GM18868 (cell line): ENCODE measurements at regions not wholly inside any gene's neighbourhood (a gene's known extent, or its start where the extent isn't known, plus 50 kb on each side); places are given as distances from the start of the nearest gene placed in this dataset.
"Not testable (repeated sequence)": the region's sequence is repeated elsewhere in the genome, so short reads cannot be mapped to it uniquely, and the experiment has no call there.

ENCODE experiments used
- ATAC-seq: cut with Tn5 transposase; IDR thresholded peaks from one replicate; pipeline ENCODE4 v1.9.1; 2021; ENCODE audit warnings: mild to moderate bottlenecking, moderate library complexity; ENCODE audit not compliant: unreplicated experiment

DNA sequence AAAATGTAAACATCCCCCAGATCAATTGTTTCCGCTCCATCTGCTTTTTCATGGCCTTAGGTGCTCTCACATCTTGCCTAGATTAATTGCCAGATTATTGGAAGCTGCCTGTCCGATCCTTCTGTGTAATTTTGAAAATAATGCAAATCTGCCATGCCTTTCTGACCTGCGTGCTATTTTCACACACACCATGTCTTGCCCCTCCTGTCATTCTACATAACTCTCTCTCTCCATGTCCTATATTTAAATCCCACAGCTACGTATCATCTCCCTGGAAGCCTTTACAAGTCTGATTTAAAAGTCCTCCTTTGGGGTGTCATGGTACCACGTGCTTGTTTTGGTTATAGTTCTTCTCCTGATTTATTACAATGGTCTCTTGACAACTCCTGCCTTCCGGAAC lies 247.6 kb upstream of the ELAVL2 start:
- no peak for ATAC-seq

DNA sequence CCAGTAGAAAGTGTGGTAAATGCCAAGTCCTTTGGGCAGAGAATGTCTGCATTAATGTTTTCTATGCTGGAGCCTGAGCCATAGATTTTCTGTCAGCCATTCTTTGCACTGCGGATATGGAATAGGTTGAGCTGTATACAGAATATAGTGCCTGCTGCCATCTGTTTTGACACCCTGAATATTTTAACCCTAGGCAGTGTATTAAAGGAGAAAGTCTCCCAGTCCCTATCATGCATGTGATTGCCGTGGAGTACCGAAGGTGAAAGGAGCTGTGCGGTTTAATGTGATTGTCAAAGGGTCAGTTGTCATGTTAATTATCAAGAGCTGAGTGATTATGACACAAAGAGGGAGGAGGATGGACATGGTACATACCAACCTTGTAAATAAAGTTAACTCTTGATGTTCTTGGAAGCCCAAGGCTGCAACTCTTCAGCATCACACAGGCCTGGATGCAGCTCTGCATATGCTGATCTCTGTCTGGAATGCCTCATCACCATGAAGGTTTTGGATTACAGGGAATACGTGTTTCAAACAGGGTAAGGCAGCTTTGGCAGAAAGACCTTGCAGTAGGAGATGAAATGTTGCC lies 247.1 kb upstream of the ELAVL2 start:
- no peak for ATAC-seq

DNA sequence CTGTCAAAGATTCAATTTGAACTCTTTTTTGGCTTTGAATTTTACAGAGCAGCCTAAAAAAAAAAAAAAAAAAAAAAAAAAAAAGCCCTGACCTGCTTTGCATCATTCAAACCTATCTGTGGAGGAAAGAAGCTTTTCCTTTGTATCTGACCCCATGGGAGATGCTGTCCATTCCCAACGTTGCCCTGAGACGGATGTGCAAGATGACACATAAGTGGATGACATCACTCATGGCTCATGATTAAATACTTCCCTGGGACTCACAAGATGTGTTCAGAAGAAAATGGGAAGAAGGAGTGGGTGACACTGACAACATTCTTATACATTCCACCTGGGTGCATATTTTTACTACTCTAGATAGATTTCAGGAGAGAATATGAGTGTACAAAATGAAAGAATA lies 245.7 kb upstream of the ELAVL2 start:
- no peak for ATAC-seq

DNA sequence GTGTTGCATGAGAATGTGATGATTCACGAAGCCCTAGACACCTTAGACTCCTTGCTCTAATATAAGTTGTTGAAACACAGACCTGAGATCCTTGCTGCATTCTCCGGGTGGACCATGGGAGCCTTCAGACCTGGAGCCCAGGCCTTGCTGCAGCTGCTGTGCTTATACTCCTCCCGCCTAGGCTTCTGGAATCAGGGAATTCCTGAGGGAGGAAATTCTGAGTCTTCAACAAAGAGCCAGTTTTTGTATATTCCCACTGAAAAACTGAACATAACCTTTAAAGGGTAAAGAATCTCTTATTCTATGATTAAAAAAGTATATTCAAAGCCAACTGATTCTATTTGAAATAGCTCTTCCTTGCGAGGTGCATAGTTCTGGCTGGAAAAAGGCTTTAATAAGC lies 245.1 kb upstream of the ELAVL2 start:
- no peak for ATAC-seq

DNA sequence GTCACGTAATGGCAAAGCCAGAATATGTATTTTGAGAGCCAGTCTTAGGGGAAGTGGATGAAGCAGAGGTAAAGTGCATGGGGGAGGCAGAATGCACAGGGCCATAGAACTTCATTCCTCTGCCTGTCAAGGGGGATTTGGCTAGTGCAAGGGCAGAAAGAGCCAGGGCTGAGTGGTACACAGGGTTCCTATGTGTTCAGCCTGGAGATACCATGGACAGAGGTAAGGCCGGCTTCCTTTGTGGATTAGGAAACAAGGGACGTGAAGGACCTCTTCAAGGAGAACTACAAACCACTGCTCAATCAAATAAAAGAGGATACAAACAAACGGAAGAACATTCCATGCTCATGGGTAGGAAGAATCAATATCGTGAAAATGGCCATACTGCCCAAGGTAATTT lies 241.1 kb upstream of the ELAVL2 start:
- ATAC-seq: not testable (repeated sequence)

DNA sequence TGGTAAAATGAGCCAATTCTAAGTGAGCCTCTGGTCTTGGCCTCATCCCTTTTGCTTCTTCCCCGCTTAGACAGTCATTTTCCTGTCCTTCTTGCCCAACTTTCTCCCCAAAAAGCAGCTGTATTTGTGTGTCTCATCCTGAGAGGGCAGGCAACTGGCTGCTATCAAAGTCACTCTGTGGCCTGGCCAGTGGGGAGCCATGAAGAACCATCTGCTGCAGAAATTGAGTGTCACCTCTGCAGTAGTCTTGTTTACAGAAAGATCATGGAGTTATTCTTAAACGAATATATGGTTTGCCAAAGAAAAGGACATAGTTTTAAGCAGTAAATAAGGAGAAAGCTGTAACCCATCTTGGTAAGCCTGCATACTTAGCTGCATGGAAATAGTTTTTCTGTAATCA lies 233.6 kb upstream of the ELAVL2 start:
- ATAC-seq: no peak

DNA sequence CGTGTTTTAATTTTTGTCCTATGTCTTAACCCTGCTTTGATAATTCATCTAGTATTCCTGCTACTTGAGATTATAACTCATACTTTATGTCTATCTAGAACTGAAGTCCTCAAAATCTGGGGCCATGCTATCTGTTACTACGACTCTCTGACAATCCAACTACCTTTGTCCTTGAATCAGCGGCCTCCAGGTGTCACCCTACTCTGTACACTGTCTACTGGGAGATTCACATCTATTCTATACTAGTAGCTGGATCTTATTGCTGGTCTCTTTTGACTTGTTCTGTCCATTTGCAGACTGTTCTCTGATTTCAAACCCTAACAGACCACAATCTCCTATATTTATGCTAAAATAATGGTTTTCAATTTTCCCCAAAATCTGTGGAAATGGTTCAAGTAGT lies 225.5 kb upstream of the ELAVL2 start:
- no peak for ATAC-seq

DNA sequence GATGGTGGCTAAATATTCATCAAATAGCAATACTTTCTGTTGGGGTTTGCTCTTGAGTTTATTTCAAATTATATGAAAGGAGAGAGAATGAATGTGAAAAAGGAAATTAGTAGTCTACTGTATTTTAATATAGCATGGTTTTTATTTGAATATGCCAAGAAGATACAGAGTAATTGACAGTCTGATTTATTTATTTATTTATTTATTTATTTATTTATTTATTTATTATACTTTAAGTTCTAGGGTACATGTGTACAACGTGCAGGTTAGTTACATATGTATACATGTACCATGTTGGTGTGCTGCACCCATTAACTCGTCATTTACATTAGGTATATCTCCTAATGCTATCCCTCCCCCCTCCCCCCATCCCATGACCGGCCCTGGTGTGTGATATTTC lies 224.2 kb upstream of the ELAVL2 start:
- ATAC-seq: not testable (repeated sequence)

DNA sequence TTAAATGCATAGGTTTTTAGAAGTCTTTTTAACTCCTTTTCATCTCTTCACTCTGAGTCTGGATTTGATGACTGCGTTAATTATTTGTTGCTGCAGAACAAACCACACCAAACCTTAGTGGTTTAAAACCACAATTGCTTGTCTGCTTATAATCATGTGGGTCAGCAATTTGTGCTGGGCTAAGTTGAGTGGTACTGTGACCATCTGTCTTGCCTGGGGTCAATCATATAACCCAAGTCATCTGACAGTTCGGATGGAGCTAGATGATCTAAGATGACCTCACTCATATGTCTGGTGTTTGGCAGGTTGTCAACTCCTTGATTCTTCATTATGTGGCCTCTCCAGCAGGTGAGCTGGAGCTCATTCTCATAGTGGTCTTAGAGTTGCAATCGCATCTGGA lies 219.1 kb upstream of the ELAVL2 start:
- no peak for ATAC-seq

DNA sequence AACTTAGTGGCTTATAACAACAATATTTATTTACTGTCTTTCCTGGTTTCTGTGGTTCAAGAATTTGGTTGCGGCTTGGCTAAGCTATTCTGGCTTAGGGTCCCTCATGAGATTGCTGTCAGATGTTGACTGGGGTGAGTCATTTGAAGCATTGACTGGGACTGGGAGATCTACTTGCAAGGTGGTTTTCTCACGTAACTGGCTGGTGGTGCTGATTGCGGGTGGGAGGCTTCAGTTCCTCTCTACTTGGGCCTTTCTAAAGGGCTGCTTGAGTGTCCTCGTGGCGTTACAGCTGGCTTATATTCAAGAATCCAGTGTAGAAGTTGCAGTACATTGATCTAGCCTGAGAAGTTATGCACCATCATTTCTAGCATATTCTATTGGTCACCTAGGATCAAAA lies 218.5 kb upstream of the ELAVL2 start:
- ATAC-seq: peak; percentile 59

DNA sequence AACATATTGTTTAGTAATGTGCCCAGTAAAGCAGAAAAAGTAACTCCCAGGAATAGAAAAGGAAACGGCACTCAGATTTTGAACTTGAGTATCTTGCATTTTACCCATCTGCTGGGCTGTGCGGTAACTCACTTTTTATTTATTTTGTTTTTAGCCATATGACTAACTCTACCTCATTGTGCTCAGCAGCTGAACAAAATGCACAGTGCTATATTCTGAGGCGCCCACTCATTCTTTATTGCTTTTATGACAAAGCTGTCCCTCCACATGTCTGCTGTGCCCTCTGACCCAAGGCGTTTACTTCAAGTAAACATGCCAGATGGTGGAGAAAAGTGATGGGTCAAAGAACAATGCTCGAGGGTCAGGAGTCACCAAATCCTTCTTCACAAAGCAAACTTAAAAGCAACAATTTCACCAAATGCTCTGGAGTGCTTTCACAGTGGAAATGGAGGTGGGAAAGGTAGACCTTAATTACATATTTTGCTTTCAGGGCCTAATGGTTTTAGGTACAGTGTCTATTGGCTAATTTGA lies 215.2 kb upstream of the ELAVL2 start:
- ATAC-seq: no peak

DNA sequence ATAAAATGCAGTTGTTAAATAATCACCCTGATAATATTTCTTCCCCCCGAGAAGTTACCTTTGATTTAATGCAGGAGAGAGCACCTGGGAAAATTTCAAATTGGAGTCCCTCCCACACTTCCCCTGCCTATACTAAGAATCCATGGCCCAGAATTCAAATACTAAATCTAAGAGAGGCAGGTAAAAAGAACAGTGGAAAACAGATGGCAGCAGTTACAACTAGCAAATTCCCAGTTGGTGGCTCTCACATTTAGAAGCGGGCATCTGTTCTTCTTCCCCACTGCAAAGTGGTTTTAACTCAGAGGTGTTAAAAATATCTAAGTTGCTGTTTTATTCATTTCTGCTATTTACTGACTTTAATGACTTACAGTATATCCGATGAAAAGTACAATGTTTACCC lies 210.4 kb upstream of the ELAVL2 start:
- no peak for ATAC-seq

DNA sequence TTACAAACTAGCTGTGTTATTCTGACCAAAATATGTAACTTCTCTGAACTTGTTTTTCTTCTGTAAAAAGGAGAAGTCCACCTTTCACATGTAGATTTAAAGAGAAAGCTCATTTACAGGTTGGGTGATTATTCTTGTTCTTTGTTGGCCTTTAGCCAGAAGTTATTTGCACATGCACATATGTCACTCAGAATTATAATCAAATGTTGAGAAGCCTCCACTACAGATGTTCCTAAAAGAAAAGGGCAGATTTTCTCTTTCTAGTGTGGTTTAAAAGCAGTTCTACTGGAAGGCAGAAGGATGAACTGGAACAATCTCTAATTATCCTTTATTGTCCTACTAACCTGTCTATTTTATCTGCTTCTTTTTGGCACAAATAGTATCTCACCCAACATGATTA lies 209.8 kb upstream of the ELAVL2 start:
- no peak for ATAC-seq

DNA sequence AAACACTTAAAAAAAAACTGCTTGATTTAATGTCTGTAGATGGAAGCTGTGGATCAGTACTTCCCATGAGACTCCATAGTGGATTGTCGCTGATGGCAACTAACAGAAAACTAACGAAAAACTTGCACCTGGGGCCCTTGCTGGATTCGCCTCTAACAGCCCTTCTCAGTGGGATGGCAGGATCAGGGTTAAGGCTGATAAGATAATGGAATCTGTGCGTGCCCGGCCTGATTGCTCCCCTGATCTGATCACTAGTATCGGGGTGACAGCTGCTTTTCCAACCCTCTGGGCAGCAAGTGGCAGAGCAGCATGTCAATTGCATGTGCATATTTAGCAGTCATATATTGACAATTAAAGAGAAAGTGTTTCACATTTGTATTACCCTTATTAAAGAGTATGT lies 185.8 kb upstream of the ELAVL2 start:
- ATAC-seq: no peak

DNA sequence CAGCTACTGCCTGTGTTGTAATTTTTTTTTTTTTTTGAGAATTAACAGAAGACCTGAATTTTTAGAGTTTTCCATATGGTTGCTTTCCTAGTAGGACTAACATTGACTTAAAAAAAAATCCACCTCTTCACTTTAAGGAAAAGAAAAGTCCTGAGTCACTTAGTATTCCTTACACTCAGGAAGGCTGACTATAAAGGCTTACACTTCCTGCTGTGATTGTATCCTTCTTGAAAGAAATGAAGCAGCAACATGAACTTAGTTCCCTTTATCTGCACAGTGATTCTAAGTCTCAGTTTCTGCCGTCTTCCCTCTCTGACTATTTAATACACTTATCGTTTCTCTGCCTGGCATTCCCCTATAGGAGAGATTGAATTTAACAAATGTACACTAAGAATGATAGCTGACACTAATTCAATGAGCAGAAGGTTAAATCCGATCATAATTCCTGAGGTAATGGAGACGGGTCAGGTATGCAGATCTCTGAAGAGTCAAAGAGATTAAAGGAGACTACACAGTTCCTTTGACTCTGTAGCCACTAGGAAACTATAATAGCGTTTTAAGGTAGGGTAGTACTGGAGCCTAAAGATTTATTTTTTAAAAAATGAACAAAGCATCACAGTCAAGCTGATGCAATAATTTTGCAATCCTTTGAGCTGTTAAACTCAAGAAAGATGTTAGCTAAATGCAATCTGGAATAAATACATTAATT lies 185.1 kb upstream of the ELAVL2 start:
- ATAC-seq: no peak

DNA sequence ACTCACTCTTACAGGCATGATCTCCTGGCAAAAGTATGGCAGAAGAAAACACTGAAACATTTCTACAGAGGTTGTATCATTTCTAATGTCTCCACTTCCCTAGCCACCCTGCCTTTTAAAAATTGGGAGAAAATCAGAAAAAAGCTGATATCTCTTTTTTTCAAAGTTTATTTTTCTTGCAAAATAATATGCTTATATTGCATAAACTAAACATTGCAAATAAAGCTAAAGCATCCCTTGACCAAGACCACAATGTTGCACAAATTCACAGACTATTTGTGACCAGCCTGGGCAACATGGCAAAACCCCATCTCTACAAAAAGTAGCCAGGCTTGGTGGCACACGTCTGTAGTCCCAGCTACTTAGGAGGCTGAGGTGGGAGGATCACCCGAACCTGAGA lies 183.3 kb upstream of the ELAVL2 start:
- no peak for ATAC-seq

DNA sequence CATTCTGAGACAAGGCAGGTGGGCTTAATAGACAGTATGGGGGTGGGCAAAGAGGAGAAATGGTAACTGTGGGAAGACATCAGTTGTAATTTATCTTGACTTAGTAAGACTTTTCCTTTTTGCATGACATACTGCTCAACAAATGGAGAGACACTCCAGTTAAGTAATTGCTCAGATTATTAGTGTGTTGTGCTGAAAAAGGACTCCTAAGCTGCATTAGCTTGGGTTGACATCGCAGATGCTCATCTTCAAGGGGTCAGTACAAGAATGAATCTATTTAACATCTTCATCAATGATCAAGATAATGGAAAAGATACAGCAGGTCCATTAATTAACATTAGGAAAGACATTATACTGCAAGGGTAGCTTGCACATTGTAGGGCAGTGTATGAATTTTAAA lies 181.1 kb upstream of the ELAVL2 start:
- no peak for ATAC-seq

DNA sequence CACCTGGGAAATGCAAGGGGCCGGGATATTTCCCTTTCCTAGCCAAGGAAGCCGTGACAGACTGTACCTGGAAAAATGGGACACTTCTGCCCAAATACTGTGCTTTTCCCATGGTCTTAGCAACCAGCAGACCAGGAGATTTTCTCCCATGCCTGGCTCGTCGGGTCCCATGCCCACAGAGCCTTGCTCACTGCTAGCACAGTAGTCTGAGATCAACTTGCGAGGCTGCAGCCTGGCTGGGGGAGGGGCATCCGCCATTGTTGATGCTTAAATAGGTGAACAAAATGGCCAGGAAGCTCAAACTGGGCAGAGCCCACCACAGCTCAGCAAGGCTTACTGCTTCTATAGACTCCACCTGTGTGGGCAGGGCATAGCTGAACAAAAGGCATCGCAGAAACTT lies 165.8 kb upstream of the ELAVL2 start:
- not testable (repeated sequence) for ATAC-seq

DNA sequence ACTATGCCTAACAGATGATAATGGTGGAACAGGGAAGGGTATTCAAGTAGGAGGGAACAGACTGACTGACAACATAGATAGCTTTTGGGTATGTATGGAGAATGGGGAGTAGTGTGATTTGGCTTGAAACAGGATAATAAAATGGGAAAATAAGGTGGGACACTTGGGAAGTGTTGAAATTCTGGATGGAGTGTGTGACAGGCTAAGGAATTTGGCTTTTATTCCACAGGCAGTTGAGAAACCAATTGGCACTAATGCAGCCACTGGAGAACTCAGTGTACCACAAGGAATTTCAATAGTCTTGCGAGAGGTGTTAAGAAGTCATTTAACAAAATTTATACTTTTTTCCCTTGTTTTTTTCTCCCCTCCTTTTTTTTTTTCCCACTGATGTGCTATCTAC lies 153.5 kb upstream of the ELAVL2 start:
- no peak for ATAC-seq

DNA sequence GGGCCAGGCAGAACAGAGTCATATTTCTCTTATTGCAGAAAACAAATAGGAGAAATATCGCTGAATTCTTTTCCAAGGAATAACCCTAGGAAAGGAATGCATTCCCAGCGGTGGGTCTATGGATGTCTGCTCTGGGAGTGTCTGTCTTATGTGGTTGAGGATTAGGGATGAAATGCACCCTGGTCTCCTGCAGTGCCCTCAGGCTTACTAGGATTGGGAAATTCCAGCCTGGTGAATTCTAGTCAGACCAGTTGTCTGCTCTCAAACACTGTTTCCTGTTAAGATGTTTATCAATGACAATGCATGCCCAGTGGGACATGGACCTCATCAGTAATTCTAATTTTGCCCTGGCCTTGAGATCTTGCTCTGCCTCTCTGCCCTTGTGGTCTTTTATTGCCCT lies 136.1 kb upstream of the ELAVL2 start:
- no peak for ATAC-seq

DNA sequence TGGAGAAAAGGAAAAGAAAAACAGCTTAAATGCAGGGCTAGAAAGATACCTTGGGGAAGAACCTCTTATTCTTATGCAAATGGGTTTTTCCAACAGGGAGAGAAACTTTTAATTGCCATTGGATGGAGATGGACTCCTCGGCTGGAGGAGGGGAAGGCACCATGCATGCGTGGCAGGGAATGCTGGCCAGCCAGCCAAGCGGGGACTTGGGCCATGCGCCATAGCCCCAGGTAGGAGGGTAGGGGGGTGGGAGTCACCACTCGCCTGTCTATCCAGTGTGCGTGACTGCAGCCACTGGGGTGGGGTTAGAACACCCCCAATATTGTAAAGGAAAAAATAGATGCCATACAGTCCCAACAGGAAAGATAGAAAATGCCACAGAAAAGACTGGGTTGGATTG lies 119.9 kb upstream of the ELAVL2 start:
- ATAC-seq: no peak

DNA sequence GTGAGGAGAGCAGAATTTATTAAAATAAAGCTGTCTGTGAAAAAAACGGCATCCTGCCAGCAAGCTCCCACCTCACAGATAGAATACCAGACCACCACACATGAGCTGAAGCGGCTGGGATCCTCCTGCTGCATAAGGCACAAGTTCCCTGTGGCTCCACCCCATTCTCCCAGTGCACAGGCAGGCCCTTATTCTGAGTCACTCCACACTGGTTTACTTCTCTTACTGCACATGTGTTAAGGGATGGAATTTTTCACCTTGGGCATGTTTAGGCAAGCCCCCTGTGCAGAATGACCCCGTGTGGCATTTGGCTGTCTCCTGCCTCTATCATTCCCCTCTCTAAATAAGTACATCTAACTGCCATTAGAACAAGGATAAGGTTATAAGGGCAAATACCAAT lies 115.0 kb upstream of the ELAVL2 start:
- ATAC-seq: no peak

DNA sequence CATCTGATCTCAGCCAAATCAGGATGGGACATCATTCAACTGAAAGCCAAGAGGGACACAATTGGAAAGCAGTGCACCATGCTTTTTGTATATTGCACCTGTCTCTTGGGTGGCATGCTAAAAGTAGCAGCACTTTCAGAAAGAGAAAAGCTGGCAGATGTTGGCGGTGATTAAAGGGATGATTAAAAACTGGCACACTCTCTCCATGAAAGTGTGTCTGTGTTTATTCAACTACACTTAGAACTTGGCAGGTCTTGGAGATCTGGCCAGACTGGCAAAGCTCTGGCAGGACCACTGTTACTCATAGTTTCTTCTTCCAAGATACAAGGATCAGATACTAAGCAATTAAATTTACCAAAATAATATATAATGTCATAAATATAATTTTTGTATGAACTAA lies 112.9 kb upstream of the ELAVL2 start:
- ATAC-seq: no peak
